ENCODE measurements at regions not wholly inside any gene's neighbourhood (a gene's known extent, or its start where the extent isn't known, plus 50 kb on each side); places are given as distances from the start of the nearest gene placed in this dataset.

DNA sequence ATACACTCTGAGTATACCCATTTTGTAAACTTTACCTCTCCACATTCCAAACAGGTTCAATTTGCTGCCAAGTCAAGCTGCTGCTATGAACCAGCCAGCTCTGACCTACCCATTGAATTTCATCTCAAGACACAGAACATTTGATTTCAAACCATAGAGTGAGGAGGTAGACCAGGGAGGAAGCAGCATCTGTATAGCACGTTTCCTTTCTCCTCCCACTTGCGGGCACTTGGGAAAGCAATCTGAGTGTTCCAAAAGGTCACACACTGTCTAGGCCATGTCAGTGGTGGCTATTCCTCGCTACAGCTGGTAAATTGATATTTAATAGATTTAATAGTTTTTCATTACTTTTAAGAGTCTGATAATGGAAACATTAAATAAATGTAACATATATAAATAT is 147.8 kb upstream of the EEPD1 start:
- no peak for TF ChIP-seq CBX1 (IDR thresholded peaks at IDR 0.05; ENCODE audit: low read depth)
- no peak for TF ChIP-seq USF1 (CRISPR knock-in tag; IDR thresholded peaks at IDR 0.05)
- TF ChIP-seq ZNF347 (CRISPR knock-in tag; IDR thresholded peaks at IDR 0.05; ENCODE audit: low read depth): no peak
- no peak for TF ChIP-seq STAT5B (CRISPR knock-in tag; IDR thresholded peaks at IDR 0.05)
- no peak for TF ChIP-seq HIVEP1 (CRISPR knock-in tag; IDR thresholded peaks at IDR 0.05)
- no peak for TF ChIP-seq HDAC8 (tag; IDR thresholded peaks at IDR 0.05)
- TF ChIP-seq TCF3 (CRISPR knock-in tag; IDR thresholded peaks at IDR 0.05): no peak
- no peak for TF ChIP-seq SLC30A9 (CRISPR knock-in tag; IDR thresholded peaks at IDR 0.05)
- TF ChIP-seq MGA (IDR thresholded peaks at IDR 0.05): no peak
- no TSS peak for BruUV-seq (replicated peaks)
- Histone ChIP-seq H3K27ac (ENCODE audit: extremely low read depth, low read depth, low read length) (no peak overlapping the region), H3K27me3 (ENCODE audit: control insufficient read depth in 2 of 2, insufficient read depth in 2 of 2, low read length in 2 of 2) (peaks cover 4 to 19% of the 10 kb centered on the region in 2 experiments; a peak in 4 of 5 replicates), H3K9ac (ENCODE audit: insufficient read depth in 1 of 2, low read depth in 2 of 2, low read length in 2 of 2) (no peak overlapping the region), H3K36me3 (ENCODE audit: control insufficient read depth, insufficient read depth, low read length) (no peaks in the 10 kb centered on the region), H3K4me1 (replicated peaks in 1 of 2; ENCODE audit: control insufficient read depth in 2 of 2, insufficient read depth in 2 of 2, low read length in 2 of 2) (no peaks in the 10 kb centered on the region), H3K9me1 (ENCODE audit: control insufficient read depth, insufficient read depth, low read length) (no peaks in the 10 kb centered on the region), H4K20me1 (replicated peaks; ENCODE audit: control insufficient read depth, insufficient read depth, low read length) (no peaks in the 10 kb centered on the region), H3K4me3 (no peak overlapping the region), H3K4me2 (ENCODE audit: insufficient read depth, low read length) (no peak overlapping the region), H3K79me2 (ENCODE audit: control insufficient read depth, insufficient read depth, low read length) (no peaks in the 10 kb centered on the region), H3K9me3 (replicated peaks; ENCODE audit: control insufficient read depth, insufficient read depth, low read depth, low read length) (no peaks in the 10 kb centered on the region), H2AFZ (ENCODE audit: low read depth, low read length) (no peak overlapping the region)
- in situ Hi-C loops (cut with MboI) (no loop called here), intact Hi-C loops (cut with micrococcal nuclease) (no loop called here)
- CTCF ChIA-PET (ENCODE audit: low intra/inter-chr PET ratio): no interaction called here
- DNase-seq (ENCODE audit: extremely low read depth in 1 of 4, low spot score in 3 of 4): no peak
- POLR2A ChIA-PET: no interaction called here
- no peak for FAIRE-seq
- 0% methylated on average over 3 of the region's 3 CpGs for WGBS (ENCODE audit: insufficient coverage, low coverage, missing lambda C conversion rate)
- ATAC-seq: no peak
